ENCODE measurements at regions not wholly inside any gene's neighbourhood (a gene's known extent, or its start where the extent isn't known, plus 50 kb on each side); places are given as distances from the start of the nearest gene placed in this dataset.

DNA sequence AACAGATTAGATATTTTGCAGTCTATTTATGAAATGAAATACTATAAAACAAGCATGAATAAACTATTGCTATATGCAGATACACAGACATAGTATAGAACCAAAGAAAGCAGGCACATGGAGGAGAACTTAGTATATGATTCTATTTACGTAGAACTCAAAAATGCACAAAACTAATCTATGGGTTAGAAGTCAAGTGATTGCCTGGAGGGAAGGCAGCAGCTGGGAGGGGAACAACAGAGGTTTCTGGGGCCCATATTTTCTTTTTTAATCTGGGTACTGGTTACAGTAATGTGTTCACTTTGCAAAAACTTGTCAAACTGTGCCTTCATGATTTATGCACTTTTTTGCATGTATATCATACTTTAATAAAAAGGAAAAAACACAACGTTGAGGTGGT is 202.0 kb downstream of the BCAT1 start:
- Histone ChIP-seq H3K14ac (ENCODE audit: low read length) (no peak overlapping the region), H3K4me3 (ENCODE audit: low read length in 2 of 2) (no peak overlapping the region), H3K27me3 (ENCODE audit: control insufficient read depth in 3 of 3, insufficient read depth in 3 of 3, low read depth in 1 of 3, low read length in 3 of 3) (no peaks in the 10 kb centered on the region), H2BK15ac (ENCODE audit: low read length) (no peak overlapping the region), H3K79me1 (ENCODE audit: low read depth, low read length) (no peaks in the 10 kb centered on the region), H3K4me2 (ENCODE audit: insufficient read depth, low read length, poor library complexity, severe bottlenecking) (no peak overlapping the region), H3K9ac (ENCODE audit: low read depth, low read length, poor library complexity) (no peak overlapping the region), H2AFZ (ENCODE audit: low read length) (peak overlapping the region; percentile 35), H2BK5ac (ENCODE audit: low read length) (no peak overlapping the region), H3K23ac (ENCODE audit: low read depth, low read length, poor library complexity) (no peak overlapping the region), H2AK5ac (ENCODE audit: low read depth, low read length) (no peak overlapping the region), H3K18ac (ENCODE audit: low read length) (no peak overlapping the region), H3K4ac (ENCODE audit: low read length) (no peak overlapping the region), H4K8ac (ENCODE audit: low read depth, low read length) (no peak overlapping the region), H4K91ac (ENCODE audit: low read depth, low read length, poor library complexity) (no peak overlapping the region), H3K36me3 (replicated peaks in 1 of 2; ENCODE audit: control insufficient read depth in 2 of 2, insufficient read depth in 2 of 2, low read length in 2 of 2) (no peaks in the 10 kb centered on the region), H2BK12ac (ENCODE audit: low read length) (no peak overlapping the region), H2BK120ac (ENCODE audit: low read depth, low read length) (no peak overlapping the region), H3K27ac (replicated peaks; ENCODE audit: low read length) (no peak overlapping the region), H3K4me1 (ENCODE audit: control insufficient read depth in 2 of 2, insufficient read depth in 1 of 2, low read depth in 1 of 2, low read length in 2 of 2) (peaks cover 10 to 32% of the 10 kb centered on the region in 2 donors), H3K9me3 (replicated peaks in 1 of 2; ENCODE audit: control insufficient read depth in 2 of 2, insufficient read depth in 1 of 2, low read depth in 1 of 2, low read length in 2 of 2) (no peaks in the 10 kb centered on the region)
- WGBS, 2 donors (ENCODE audit: extremely low coverage in 2 of 2, insufficient read length in 2 of 2, insufficient replicate concordance in 1 of 2), result no CpG with 5 or more reads among the region's 2 CpGs
- no peak for DNase-seq (ENCODE audit: low spot score)

DNA sequence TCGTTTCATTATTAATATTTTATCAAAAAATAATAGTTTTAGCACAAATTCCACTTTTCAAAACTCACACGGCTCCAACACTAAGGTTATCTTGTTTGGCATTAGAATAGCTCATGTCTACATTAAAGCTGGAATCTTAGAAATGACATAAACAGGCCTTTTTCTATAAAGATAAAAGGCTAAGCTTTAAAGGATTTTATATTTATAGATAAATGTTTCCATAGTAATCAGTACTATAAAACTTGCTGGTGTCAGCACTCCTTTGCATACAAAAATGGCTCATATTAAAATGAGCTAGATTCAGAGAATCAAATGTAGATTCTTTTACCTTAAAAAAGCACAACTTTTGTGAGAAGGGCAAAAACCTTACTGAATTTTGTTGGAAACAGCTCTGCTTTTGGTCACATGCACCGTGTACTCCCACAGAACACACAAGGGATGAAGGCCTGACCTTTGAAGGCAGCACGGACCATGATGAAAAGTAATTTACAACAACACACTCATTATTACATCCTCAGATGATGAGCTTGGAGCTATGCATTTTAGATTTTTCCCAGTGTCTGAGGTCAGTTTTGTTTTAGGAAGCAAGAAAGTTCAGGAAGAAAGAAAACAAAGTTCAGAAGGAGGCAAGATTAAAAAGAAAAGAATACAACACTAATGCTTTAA is 202.8 kb downstream of the BCAT1 start:
- no peak overlapping the region for H4K91ac ChIP-seq (ENCODE audit: low read depth, low read length, poor library complexity)
- no peak overlapping the region for H2AK5ac ChIP-seq (ENCODE audit: low read depth, low read length)
- no peak overlapping the region for H3K4me2 ChIP-seq (ENCODE audit: insufficient read depth, low read length, poor library complexity, severe bottlenecking)
- H3K79me1 ChIP-seq (ENCODE audit: low read depth, low read length), result no peaks in the 10 kb centered on the region
- H3K18ac ChIP-seq (ENCODE audit: low read length), result no peak overlapping the region
- H3K14ac ChIP-seq (ENCODE audit: low read length), result no peak overlapping the region
- H2BK5ac ChIP-seq (ENCODE audit: low read length), result no peak overlapping the region
- H2BK120ac ChIP-seq (ENCODE audit: low read depth, low read length), result no peak overlapping the region
- H3K4me3 ChIP-seq (ENCODE audit: low read length in 2 of 2), result no peak overlapping the region
- H3K4me1 ChIP-seq (ENCODE audit: control insufficient read depth in 2 of 2, insufficient read depth in 1 of 2, low read depth in 1 of 2, low read length in 2 of 2), result peaks cover 10 to 32% of the 10 kb centered on the region in 2 donors
- H3K23ac ChIP-seq (ENCODE audit: low read depth, low read length, poor library complexity), result no peak overlapping the region
- H2BK12ac ChIP-seq (ENCODE audit: low read length), result no peak overlapping the region
- no peak overlapping the region for H3K27ac ChIP-seq (replicated peaks; ENCODE audit: low read length)
- H3K27me3 ChIP-seq (ENCODE audit: control insufficient read depth in 3 of 3, insufficient read depth in 3 of 3, low read depth in 1 of 3, low read length in 3 of 3), result no peaks in the 10 kb centered on the region
- no peak overlapping the region for H4K8ac ChIP-seq (ENCODE audit: low read depth, low read length)
- H3K9me3 ChIP-seq (replicated peaks in 1 of 2; ENCODE audit: control insufficient read depth in 2 of 2, insufficient read depth in 1 of 2, low read depth in 1 of 2, low read length in 2 of 2), result no peaks in the 10 kb centered on the region
- H3K36me3 ChIP-seq (replicated peaks in 1 of 2; ENCODE audit: control insufficient read depth in 2 of 2, insufficient read depth in 2 of 2, low read length in 2 of 2), result no peaks in the 10 kb centered on the region
- no peak overlapping the region for H3K9ac ChIP-seq (ENCODE audit: low read depth, low read length, poor library complexity)
- no peak for DNase-seq (ENCODE audit: low spot score)
- peak overlapping the region; percentile 35 for H2AFZ ChIP-seq (ENCODE audit: low read length)
- H2BK15ac ChIP-seq (ENCODE audit: low read length), result no peak overlapping the region
- H3K4ac ChIP-seq (ENCODE audit: low read length), result no peak overlapping the region
- no CpG with 5 or more reads among the region's 4 CpGs for WGBS, 2 donors (ENCODE audit: extremely low coverage in 2 of 2, insufficient read length in 2 of 2, insufficient replicate concordance in 1 of 2)

DNA sequence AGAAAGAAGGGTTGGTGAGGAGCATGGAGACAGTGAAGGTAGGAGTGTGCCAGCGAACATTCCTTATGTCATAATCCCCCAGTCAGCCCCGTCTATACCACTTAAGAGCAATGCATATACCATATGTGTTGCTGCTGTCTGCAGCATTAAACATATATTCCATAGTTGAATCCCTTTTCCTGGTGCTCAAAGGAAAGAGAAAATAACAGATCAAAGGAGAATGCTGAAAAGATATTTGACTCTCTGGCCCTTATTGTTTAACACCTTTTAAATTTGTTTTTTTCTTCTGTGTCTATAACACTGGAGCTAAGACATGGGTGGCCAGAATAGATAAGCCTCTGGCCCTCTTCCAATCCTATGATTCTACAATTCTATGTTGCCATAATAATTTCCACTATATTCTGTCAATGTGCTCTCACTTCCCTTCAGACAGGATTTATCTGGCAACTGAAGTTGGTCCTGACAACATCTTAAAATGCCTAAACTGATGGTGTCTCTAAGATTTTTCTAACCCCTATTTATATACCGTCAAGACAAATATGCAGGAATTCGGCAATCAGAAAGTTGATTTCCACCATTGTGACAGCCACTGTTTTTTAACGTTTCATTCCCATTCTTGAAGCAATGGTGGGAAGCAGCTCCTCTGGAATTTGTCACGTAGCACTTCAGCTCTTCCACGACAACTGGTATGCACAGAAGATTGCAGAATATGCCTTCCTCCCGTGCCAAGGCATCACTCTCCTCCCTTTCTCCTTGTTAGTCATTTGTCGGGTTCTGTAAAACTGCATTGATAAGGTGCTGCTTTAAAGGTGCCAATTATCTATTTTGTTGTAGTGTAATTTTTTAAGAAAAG is 204.7 kb downstream of the BCAT1 start:
- H3K27ac ChIP-seq (replicated peaks; ENCODE audit: low read length), result no peak overlapping the region
- no peak overlapping the region for H2BK15ac ChIP-seq (ENCODE audit: low read length)
- no peak overlapping the region for H2BK5ac ChIP-seq (ENCODE audit: low read length)
- no peak overlapping the region for H2AK5ac ChIP-seq (ENCODE audit: low read depth, low read length)
- H3K9me3 ChIP-seq (replicated peaks in 1 of 2; ENCODE audit: control insufficient read depth in 2 of 2, insufficient read depth in 1 of 2, low read depth in 1 of 2, low read length in 2 of 2), result no peaks in the 10 kb centered on the region
- H3K4me2 ChIP-seq (ENCODE audit: insufficient read depth, low read length, poor library complexity, severe bottlenecking), result no peak overlapping the region
- no peak overlapping the region for H2BK120ac ChIP-seq (ENCODE audit: low read depth, low read length)
- no peak overlapping the region for H4K8ac ChIP-seq (ENCODE audit: low read depth, low read length)
- no peak for DNase-seq (ENCODE audit: low spot score)
- peaks cover 5 to 18% of the 10 kb centered on the region in 2 donors for H3K4me1 ChIP-seq (ENCODE audit: control insufficient read depth in 2 of 2, insufficient read depth in 1 of 2, low read depth in 1 of 2, low read length in 2 of 2)
- no peak overlapping the region for H3K4me3 ChIP-seq (ENCODE audit: low read length in 2 of 2)
- H3K36me3 ChIP-seq (replicated peaks in 1 of 2; ENCODE audit: control insufficient read depth in 2 of 2, insufficient read depth in 2 of 2, low read length in 2 of 2), result no peaks in the 10 kb centered on the region
- H4K91ac ChIP-seq (ENCODE audit: low read depth, low read length, poor library complexity), result no peak overlapping the region
- no peak overlapping the region for H3K9ac ChIP-seq (ENCODE audit: low read depth, low read length, poor library complexity)
- H3K18ac ChIP-seq (ENCODE audit: low read length), result no peak overlapping the region
- no peak overlapping the region for H2AFZ ChIP-seq (ENCODE audit: low read length)
- H3K14ac ChIP-seq (ENCODE audit: low read length), result no peak overlapping the region
- H3K23ac ChIP-seq (ENCODE audit: low read depth, low read length, poor library complexity), result no peak overlapping the region
- H3K79me1 ChIP-seq (ENCODE audit: low read depth, low read length), result no peaks in the 10 kb centered on the region
- WGBS, 2 donors (ENCODE audit: extremely low coverage in 2 of 2, insufficient read length in 2 of 2, insufficient replicate concordance in 1 of 2), result no CpG with 5 or more reads among the region's 9 CpGs
- no peak overlapping the region for H3K4ac ChIP-seq (ENCODE audit: low read length)
- H2BK12ac ChIP-seq (ENCODE audit: low read length), result no peak overlapping the region
- no peaks in the 10 kb centered on the region for H3K27me3 ChIP-seq (ENCODE audit: control insufficient read depth in 3 of 3, insufficient read depth in 3 of 3, low read depth in 1 of 3, low read length in 3 of 3)

DNA sequence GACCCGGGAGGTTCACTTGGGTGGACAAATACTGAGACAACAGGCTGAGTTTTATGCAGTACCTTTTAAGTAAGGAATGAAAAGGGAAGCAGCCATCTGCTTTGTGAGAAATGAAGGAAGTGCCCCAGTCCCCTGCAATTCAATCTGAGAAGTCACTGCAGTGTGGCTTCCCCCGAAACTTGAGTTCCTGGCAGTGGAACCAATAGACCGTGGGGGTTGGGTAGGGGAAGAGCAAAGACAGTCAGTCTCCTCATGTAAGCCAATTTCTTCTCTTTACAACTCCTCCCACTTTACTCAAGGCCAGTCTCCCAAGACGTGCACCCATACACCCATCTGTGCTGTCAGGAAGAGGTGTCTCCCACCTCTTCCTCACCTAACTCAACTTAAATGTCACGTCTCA is 206.5 kb downstream of the BCAT1 start:
- no peaks in the 10 kb centered on the region for H3K9me3 ChIP-seq (replicated peaks in 1 of 2; ENCODE audit: control insufficient read depth in 2 of 2, insufficient read depth in 1 of 2, low read depth in 1 of 2, low read length in 2 of 2)
- H3K14ac ChIP-seq (ENCODE audit: low read length), result no peak overlapping the region
- H3K36me3 ChIP-seq (replicated peaks in 1 of 2; ENCODE audit: control insufficient read depth in 2 of 2, insufficient read depth in 2 of 2, low read length in 2 of 2), result no peaks in the 10 kb centered on the region
- H3K79me1 ChIP-seq (ENCODE audit: low read depth, low read length), result no peaks in the 10 kb centered on the region
- no peak overlapping the region for H3K4me2 ChIP-seq (ENCODE audit: insufficient read depth, low read length, poor library complexity, severe bottlenecking)
- no peak overlapping the region for H4K91ac ChIP-seq (ENCODE audit: low read depth, low read length, poor library complexity)
- H2BK12ac ChIP-seq (ENCODE audit: low read length), result no peak overlapping the region
- no peak overlapping the region for H3K23ac ChIP-seq (ENCODE audit: low read depth, low read length, poor library complexity)
- peaks cover 2 to 26% of the 10 kb centered on the region in 2 donors for H3K4me1 ChIP-seq (ENCODE audit: control insufficient read depth in 2 of 2, insufficient read depth in 1 of 2, low read depth in 1 of 2, low read length in 2 of 2)
- H2BK120ac ChIP-seq (ENCODE audit: low read depth, low read length), result no peak overlapping the region
- no CpG with 5 or more reads among the region's 5 CpGs for WGBS, 2 donors (ENCODE audit: extremely low coverage in 2 of 2, insufficient read length in 2 of 2, insufficient replicate concordance in 1 of 2)
- H2AFZ ChIP-seq (ENCODE audit: low read length), result peak overlapping the region; percentile 83
- H3K18ac ChIP-seq (ENCODE audit: low read length), result peak overlapping the region; percentile 4
- no peak overlapping the region for H3K27ac ChIP-seq (replicated peaks; ENCODE audit: low read length)
- no peak for DNase-seq (ENCODE audit: low spot score)
- no peaks in the 10 kb centered on the region for H3K27me3 ChIP-seq (ENCODE audit: control insufficient read depth in 3 of 3, insufficient read depth in 3 of 3, low read depth in 1 of 3, low read length in 3 of 3)
- no peak overlapping the region for H2BK5ac ChIP-seq (ENCODE audit: low read length)
- no peak overlapping the region for H2BK15ac ChIP-seq (ENCODE audit: low read length)
- no peak overlapping the region for H3K9ac ChIP-seq (ENCODE audit: low read depth, low read length, poor library complexity)
- no peak overlapping the region for H3K4me3 ChIP-seq (ENCODE audit: low read length in 2 of 2)
- H2AK5ac ChIP-seq (ENCODE audit: low read depth, low read length), result no peak overlapping the region
- H3K4ac ChIP-seq (ENCODE audit: low read length), result no peak overlapping the region
- H4K8ac ChIP-seq (ENCODE audit: low read depth, low read length), result no peak overlapping the region
